ENCODE measurements at regions not wholly inside any gene's neighbourhood (a gene's known extent, or its start where the extent isn't known, plus 50 kb on each side); places are given as distances from the start of the nearest gene placed in this dataset.

DNA sequence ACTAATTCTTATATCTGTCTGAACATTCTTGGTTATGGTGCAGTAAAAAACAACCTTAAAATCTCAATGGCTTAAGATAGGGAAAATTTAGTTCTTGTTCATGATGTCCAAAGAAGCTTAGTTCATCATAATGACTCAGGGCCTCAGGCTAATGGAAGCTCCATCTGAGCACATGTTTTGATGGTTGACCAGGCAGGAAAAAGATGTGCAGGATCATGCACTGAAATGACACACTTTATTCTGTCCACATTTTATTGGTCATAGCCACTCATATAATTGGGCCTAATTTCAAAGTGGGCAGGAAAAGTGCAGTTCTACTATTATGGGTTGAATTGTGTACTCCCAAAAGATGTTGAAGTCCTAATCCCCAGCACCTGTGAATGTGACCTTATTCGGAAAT is 198.2 kb downstream of the CENPF start:
- Histone ChIP-seq H2BK120ac (replicated peaks; ENCODE audit: low read depth, low read length) (no peak overlapping the region), H2AFZ (ENCODE audit: low read length) (no peak overlapping the region), H4K91ac (replicated peaks; ENCODE audit: insufficient read length, low read length) (no peak overlapping the region), H3K9me3 (ENCODE audit: insufficient read depth in 2 of 2, low read depth in 1 of 2, low read length in 1 of 2) (0 out of 4 replicates have a peak, but pooled peaks cover 0 to 2% of the 10 kb centered on the region in 2 experiments), H3K4me3 (ENCODE audit: extremely low read depth in 1 of 4, insufficient read depth in 2 of 4, low read depth in 3 of 4, low read length in 4 of 4) (no peak overlapping the region), H3K9ac (replicated peaks in 1 of 4; ENCODE audit: extremely low read depth in 1 of 4, low read depth in 3 of 4, low read length in 3 of 4) (no peak overlapping the region), H3K27me3 (replicated peaks in 1 of 4; ENCODE audit: control insufficient read depth in 3 of 4, extremely low read depth in 1 of 4, insufficient read depth in 3 of 4, low read length in 3 of 4) (no peaks in the 10 kb centered on the region), H2BK20ac (ENCODE audit: low read length) (no peak overlapping the region), H2BK12ac (ENCODE audit: low read depth, low read length) (no peak overlapping the region), H3K79me2 (ENCODE audit: control insufficient read depth in 1 of 2, insufficient read depth in 2 of 2, low read length in 2 of 2) (no peaks in the 10 kb centered on the region), H3K18ac (ENCODE audit: extremely low read depth, low read length) (no peak overlapping the region), H3K4me1 (replicated peaks in 1 of 4; ENCODE audit: control insufficient read depth in 3 of 4, insufficient read depth in 4 of 4, low read length in 3 of 4) (no peaks in the 10 kb centered on the region), H3K14ac (ENCODE audit: insufficient read length) (no peak overlapping the region), H3K23me2 (ENCODE audit: low read depth, low read length) (no peaks in the 10 kb centered on the region), H3K56ac (replicated peaks; ENCODE audit: insufficient read length, low read depth, low read length) (no peak overlapping the region), H3K4me2 (ENCODE audit: insufficient read depth in 1 of 2, low read depth in 2 of 2, low read length in 2 of 2) (no peak overlapping the region), H3K27ac (ENCODE audit: low read depth, low read length) (no peak overlapping the region), H4K8ac (ENCODE audit: extremely low read depth, insufficient read depth, low read length) (no peak overlapping the region), H2BK5ac (ENCODE audit: low read depth, low read length) (no peak overlapping the region), H4K20me1 (replicated peaks in 1 of 2; ENCODE audit: control insufficient read depth in 1 of 2, insufficient read depth in 2 of 2, low read length in 2 of 2) (no peaks in the 10 kb centered on the region), H3K79me1 (ENCODE audit: low read depth, low read length) (no peaks in the 10 kb centered on the region), H2BK15ac (ENCODE audit: low read length) (no peak overlapping the region), H3K23ac (ENCODE audit: insufficient read length) (no peak overlapping the region), H3K4ac (replicated peaks; ENCODE audit: insufficient read length, low read depth, low read length) (no peak overlapping the region), H4K5ac (ENCODE audit: insufficient read length, low read depth, low read length) (no peak overlapping the region), H2AK5ac (ENCODE audit: low read depth, low read length) (no peak overlapping the region), H3K36me3 (ENCODE audit: control insufficient read depth in 2 of 4, insufficient read depth in 4 of 4, low read length in 3 of 4) (no peaks in the 10 kb centered on the region; a peak in 1 of 8 replicates)
- ChIA-PET POLR2A (ENCODE audit: partially characterized antibody) (no interaction called here), CTCF (ENCODE audit: partially characterized antibody) (interaction anchor here (1.4 kb wide), 1 partner anchor 722 kb away, joined by 4 read pairs; no protein-coding TSS in a partner anchor)
- whole genome bisulfite sequencing, 2 experiments (ENCODE audit: extremely low coverage in 1 of 2, insufficient coverage in 1 of 2, insufficient read length in 1 of 2, insufficient replicate concordance in 2 of 2, low coverage in 1 of 2, low lambda C conversion rate in 2 of 2, missing lambda C conversion rate in 1 of 2) = 85% methylated on average over 1 of the region's 1 CpG; no CpG with 5 or more reads in 1 of the 2 experiments
- no peak for FAIRE-seq
- TF ChIP-seq NANOG (IDR thresholded peaks at IDR 0.05; ENCODE audit: insufficient read depth, low read depth, low read length, poor library complexity, severe bottlenecking) (no peak), RBBP5 (IDR thresholded peaks at IDR 0.05; ENCODE audit: borderline replicate concordance, low read depth, low read length) (no peak), POU5F1 (IDR thresholded peaks at IDR 0.05; ENCODE audit: low read depth, low read length) (no peak), EZH2 (IDR thresholded peaks at IDR 0.05; ENCODE audit: low read depth, low read length, severe bottlenecking) (no peak)
- DNase-seq (ENCODE audit: low read depth in 1 of 2, low spot score in 2 of 2) = no peak
